ENCODE measurements at regions not wholly inside any gene's neighbourhood (a gene's known extent, or its start where the extent isn't known, plus 50 kb on each side); places are given as distances from the start of the nearest gene placed in this dataset.

GRCh38 chr21:35479529-35479928 lies 430.4 kb upstream of the RUNX1 start:
- Histone ChIP-seq H3K9me3 (peaks cover 0 to 10% (median 6%) of the 10 kb centered on the region in 12 donors), H3K4me3 (no peak overlapping the region), H3K36me3 (no peaks in the 10 kb centered on the region), H3K4me1 (peaks cover 0 to 43% (median 0%) of the 10 kb centered on the region in 12 donors), H3K27ac (peak overlapping the region in 1 of 12 donors; percentile 91), H3K27me3 (peaks cover 0 to 4% (median 0%) of the 10 kb centered on the region in 9 donors)
- TF ChIP-seq CTCF (IDR thresholded peaks at IDR 0.05) (no peak), POLR2A (IDR thresholded peaks at IDR 0.05) (no peak)
- DNase-seq (no peak), ATAC-seq (no peak)
- intact Hi-C loops (cut with DNase I) = no loop called here
- WGBS, 4 donors = 88 to 94% (median 91%) methylated on average over 1 of the region's 1 CpG

GRCh38 chr21:35479065-35479448 lies 430.0 kb upstream of the RUNX1 start:
- TF ChIP-seq POLR2A (IDR thresholded peaks at IDR 0.05) = no peak
- Histone ChIP-seq H3K4me1 (peaks cover 0 to 48% (median 0%) of the 10 kb centered on the region in 12 donors), H3K27ac (peak overlapping the region in 2 of 12 donors; percentile 3 to 91), H3K4me3 (no peak overlapping the region), H3K9me3 (peaks cover 0 to 10% (median 6%) of the 10 kb centered on the region in 12 donors), H3K27me3 (peaks cover 0 to 4% (median 0%) of the 10 kb centered on the region in 9 donors), H3K36me3 (no peaks in the 10 kb centered on the region)
- no peak for DNase-seq
- no peak for ATAC-seq
- intact Hi-C loops (cut with DNase I) = no loop called here

GRCh38 chr21:35478161-35479064 lies 429.3 kb upstream of the RUNX1 start:
- no peak for TF ChIP-seq POLR2A (IDR thresholded peaks at IDR 0.05)
- TF ChIP-seq CTCF (IDR thresholded peaks at IDR 0.05) = no peak
- WGBS, 4 donors = 73 to 82% (median 77%) methylated on average over 5 of the region's 5 CpGs
- Histone ChIP-seq H3K27me3 (peaks cover 0 to 4% (median 0%) of the 10 kb centered on the region in 9 donors), H3K36me3 (no peaks in the 10 kb centered on the region), H3K9me3 (peaks cover 0 to 10% (median 6%) of the 10 kb centered on the region in 12 donors), H3K27ac (peak overlapping the region in 4 of 12 donors; percentile 9 to 91 (median 35)), H3K4me1 (peaks cover 0 to 51% (median 0%) of the 10 kb centered on the region in 12 donors), H3K4me3 (peak overlapping the region in 1 of 12 donors; percentile 7)
- DNase-seq (no peak), ATAC-seq (peak in 2 of 4 donors; percentile 31 to 53)
- intact Hi-C loops (cut with DNase I) = no loop called here

GRCh38 chr21:35477622-35478021 lies 428.5 kb upstream of the RUNX1 start:
- no peak for ATAC-seq
- intact Hi-C loops (cut with DNase I) = no loop called here
- no peak for DNase-seq
- no peaks in the 10 kb centered on the region for H3K36me3 ChIP-seq
- H3K9me3 ChIP-seq = peaks cover 0 to 10% (median 6%) of the 10 kb centered on the region in 12 donors
- 69 to 78% (median 77%) methylated on average over 3 of the region's 3 CpGs for WGBS, 4 donors
- peaks cover 0 to 51% (median 0%) of the 10 kb centered on the region in 12 donors for H3K4me1 ChIP-seq
- peaks cover 0 to 4% (median 0%) of the 10 kb centered on the region in 9 donors for H3K27me3 ChIP-seq
- H3K27ac ChIP-seq = peak overlapping the region in 3 of 12 donors; percentile 18 to 91 (median 41)
- TF ChIP-seq CTCF (IDR thresholded peaks at IDR 0.05) (no peak), POLR2A (IDR thresholded peaks at IDR 0.05) (no peak)
- H3K4me3 ChIP-seq = no peak overlapping the region

Measured in heart left ventricle (tissue), 16 donors.